ENCODE measurements at regions not wholly inside any gene's neighbourhood (a gene's known extent, or its start where the extent isn't known, plus 50 kb on each side); places are given as distances from the start of the nearest gene placed in this dataset.

- Histone ChIP-seq H3K27ac (ENCODE audit: low read depth, low read length) (no peak overlapping the region), H3K9me3 (ENCODE audit: control insufficient read depth, insufficient read depth, low read length) (0 out of 2 replicates have a peak, but pooled peaks cover 4% of the 10 kb centered on the region), H4K20me1 (ENCODE audit: control insufficient read depth, insufficient read depth, low read depth, low read length) (no peaks in the 10 kb centered on the region), H3K4me1 (ENCODE audit: control insufficient read depth, low read length) (peaks cover 35% of the 10 kb centered on the region), H3K36me3 (ENCODE audit: control insufficient read depth, low read length) (no peaks in the 10 kb centered on the region), H3K27me3 (ENCODE audit: control insufficient read depth, low read length) (no peaks in the 10 kb centered on the region), H3K79me2 (ENCODE audit: control insufficient read depth, low read length) (no peaks in the 10 kb centered on the region), H3K4me3 (ENCODE audit: low read length) (no peak overlapping the region), H3K9me2 (replicated peaks; ENCODE audit: control insufficient read depth, low read length) (no peaks in the 10 kb centered on the region), H3F3A (ENCODE audit: control insufficient read depth, insufficient read depth) (no peaks in the 10 kb centered on the region), H3K4me2 (ENCODE audit: low read length) (no peak overlapping the region)
- TF ChIP-seq EZH2phosphoT487 (IDR thresholded peaks at IDR 0.05; ENCODE audit: borderline replicate concordance, low read length) (no peak), CTCF (IDR thresholded peaks at IDR 0.05; ENCODE audit: low read depth, low read length, poor library complexity, severe bottlenecking) (no peak)
Measured at GRCh38 chr21:28608646-28609045, 384.0 kb downstream of the LTN1 start.

GRCh38 chr21:28607545-28607944 is 385.1 kb downstream of the LTN1 start:
- TF ChIP-seq CTCF (IDR thresholded peaks at IDR 0.05; ENCODE audit: low read depth, low read length, poor library complexity, severe bottlenecking) (no peak), EZH2phosphoT487 (IDR thresholded peaks at IDR 0.05; ENCODE audit: borderline replicate concordance, low read length) (no peak)
- 0 out of 2 replicates have a peak, but pooled peaks cover 4% of the 10 kb centered on the region for H3K9me3 ChIP-seq (ENCODE audit: control insufficient read depth, insufficient read depth, low read length)
- H3K27me3 ChIP-seq (ENCODE audit: control insufficient read depth, low read length), result no peaks in the 10 kb centered on the region
- peaks cover 35% of the 10 kb centered on the region for H3K4me1 ChIP-seq (ENCODE audit: control insufficient read depth, low read length)
- H3K27ac ChIP-seq (ENCODE audit: low read depth, low read length), result no peak overlapping the region
- H3F3A ChIP-seq (ENCODE audit: control insufficient read depth, insufficient read depth), result no peaks in the 10 kb centered on the region
- H3K4me2 ChIP-seq (ENCODE audit: low read length), result no peak overlapping the region
- no peaks in the 10 kb centered on the region for H4K20me1 ChIP-seq (ENCODE audit: control insufficient read depth, insufficient read depth, low read depth, low read length)
- H3K79me2 ChIP-seq (ENCODE audit: control insufficient read depth, low read length), result no peaks in the 10 kb centered on the region
- no peaks in the 10 kb centered on the region for H3K9me2 ChIP-seq (replicated peaks; ENCODE audit: control insufficient read depth, low read length)
- no peak overlapping the region for H3K4me3 ChIP-seq (ENCODE audit: low read length)
- H3K36me3 ChIP-seq (ENCODE audit: control insufficient read depth, low read length), result no peaks in the 10 kb centered on the region

GRCh38 chr21:28604946-28605537 is 387.6 kb downstream of the LTN1 start:
- no peaks in the 10 kb centered on the region for H3K27me3 ChIP-seq (ENCODE audit: control insufficient read depth, low read length)
- H3K27ac ChIP-seq (ENCODE audit: low read depth, low read length), result peak overlapping the region; percentile 54
- H3K9me3 ChIP-seq (ENCODE audit: control insufficient read depth, insufficient read depth, low read length), result peaks cover 8% of the 10 kb centered on the region
- peak overlapping the region; percentile 34 for H3K4me3 ChIP-seq (ENCODE audit: low read length)
- H3K4me2 ChIP-seq (ENCODE audit: low read length), result peak overlapping the region; percentile 44
- TF ChIP-seq EZH2phosphoT487 (IDR thresholded peaks at IDR 0.05; ENCODE audit: borderline replicate concordance, low read length), result no peak
- TF ChIP-seq CTCF (IDR thresholded peaks at IDR 0.05; ENCODE audit: low read depth, low read length, poor library complexity, severe bottlenecking), result no peak
- H3K9me2 ChIP-seq (replicated peaks; ENCODE audit: control insufficient read depth, low read length), result no peaks in the 10 kb centered on the region
- no peaks in the 10 kb centered on the region for H4K20me1 ChIP-seq (ENCODE audit: control insufficient read depth, insufficient read depth, low read depth, low read length)
- peaks cover 31% of the 10 kb centered on the region for H3K4me1 ChIP-seq (ENCODE audit: control insufficient read depth, low read length)
- no peaks in the 10 kb centered on the region for H3K36me3 ChIP-seq (ENCODE audit: control insufficient read depth, low read length)
- no peaks in the 10 kb centered on the region for H3F3A ChIP-seq (ENCODE audit: control insufficient read depth, insufficient read depth)
- no peaks in the 10 kb centered on the region for H3K79me2 ChIP-seq (ENCODE audit: control insufficient read depth, low read length)
